PC-9 (cell line): ENCODE measurements at regions not wholly inside any gene's neighbourhood (a gene's known extent, or its start where the extent isn't known, plus 50 kb on each side); places are given as distances from the start of the nearest gene placed in this dataset.
"Not testable (repeated sequence)": the region's sequence is repeated elsewhere in the genome, so short reads cannot be mapped to it uniquely, and the experiment has no call there.

Experiments used
- BruUV-seq: library from RNA; stranded (reverse); fragments of 400-500 nt; replicated peaks from 2 replicates; lab custom pipeline; 2021; lab: Mats Ljungman, UMichigan
- CTCF ChIA-PET: fragments of 300-600 bp; sonication (Branson Sonifier 250); formaldehyde crosslinking; loops from one replicate; lab custom pipeline; 2022; ENCODE audit warnings: antibody characterized with exemption; lab: Charles Lee
- POLR2A ChIA-PET: fragments of 300-600 bp; sonication (Branson Sonifier 250); formaldehyde crosslinking; loops from one replicate; lab custom pipeline; 2022; ENCODE audit warnings: antibody characterized with exemption; ENCODE audit not compliant: unreplicated experiment; lab: Charles Lee
- DNase-seq, 2 experiments: peaks; one replicate each; pipeline versions ENCODE4 v3.0.0 to v3.0.0-alpha.2; 2015 to 2022; ENCODE audit warnings: mixed read lengths in 1 of 2
- H2AFZ ChIP-seq: fragments of 200-600 bp; sonication (generic); 2 replicates; pipeline ENCODE4 v1.8.1; 2017; ENCODE audit warnings: antibody characterized with exemption
- H3F3A ChIP-seq: fragments of 200-600 bp; sonication (generic); 2 replicates; pipeline ENCODE4 v1.8.1; 2017; ENCODE audit warnings: antibody characterized with exemption, mild to moderate bottlenecking, low read depth; ENCODE audit not compliant: insufficient read depth
- H3K27ac ChIP-seq: fragments of 200-600 bp; sonication (generic); 2 replicates; pipeline ENCODE4 v1.6.1; 2016; ENCODE audit warnings: mixed run types
- H3K27me3 ChIP-seq: fragments of 200-600 bp; sonication (generic); 2 replicates; pipeline ENCODE4 v1.6.1; 2016; ENCODE audit warnings: low read depth, mixed run types; ENCODE audit not compliant: insufficient read depth
- H3K36me3 ChIP-seq: fragments of 200-600 bp; sonication (generic); 2 replicates; pipeline ENCODE4 v1.6.1; 2016; ENCODE audit warnings: low read depth, mixed run types
- H3K4me1 ChIP-seq: fragments of 200-600 bp; sonication (generic); replicated peaks from 2 replicates; pipeline ENCODE4 v1.6.1; 2016; ENCODE audit warnings: mixed run types; ENCODE audit not compliant: insufficient read depth
- H3K4me2 ChIP-seq: fragments of 200-600 bp; sonication (generic); 2 replicates; pipeline ENCODE4 v1.6.1; 2017; ENCODE audit warnings: mixed run types
- H3K4me3 ChIP-seq: fragments of 200-600 bp; sonication (generic); 2 replicates; pipeline ENCODE4 v1.6.1; 2016; ENCODE audit warnings: mixed run types
- H3K79me2 ChIP-seq: fragments of 200-600 bp; sonication (generic); 2 replicates; pipeline ENCODE4 v1.6.1; 2017; ENCODE audit warnings: low read depth, mixed run types
- H3K9me2 ChIP-seq: fragments of 200-600 bp; sonication (generic); 2 replicates; pipeline ENCODE4 v1.8.1; 2017; ENCODE audit warnings: mild to moderate bottlenecking; ENCODE audit not compliant: insufficient read depth
- H3K9me3 ChIP-seq: fragments of 200-600 bp; sonication (generic); 2 replicates; pipeline ENCODE4 v1.8.1; 2016; ENCODE audit warnings: low read depth; ENCODE audit not compliant: insufficient read depth
- H4K20me1 ChIP-seq: fragments of 200-600 bp; sonication (generic); 2 replicates; pipeline ENCODE4 v1.8.1; 2017; ENCODE audit not compliant: insufficient read depth
- EZH2 ChIP-seq: fragments of 200-600 bp; sonication (generic); IDR thresholded peaks from 2 replicates; pipeline ENCODE4 v1.8.0; 2017; ENCODE audit warnings: antibody characterized with exemption, low read depth
- intact Hi-C: fragments of 100-400 bp; cut with micrococcal nuclease; formaldehyde crosslinking; loops from one replicate; pipeline ENCODE4 v1.10.0; 2022; ENCODE audit not compliant: unreplicated experiment
- TF ChIP-seq, protein P1 (sequence below): fragments of 200-600 bp; sonication (generic); conservative IDR thresholded peaks from 2 replicates; pipeline ENCODE4 v1.6.1; 2017; ENCODE audit warnings: mixed run types, antibody characterized with exemption, mild to moderate bottlenecking, moderate library complexity

DNA sequence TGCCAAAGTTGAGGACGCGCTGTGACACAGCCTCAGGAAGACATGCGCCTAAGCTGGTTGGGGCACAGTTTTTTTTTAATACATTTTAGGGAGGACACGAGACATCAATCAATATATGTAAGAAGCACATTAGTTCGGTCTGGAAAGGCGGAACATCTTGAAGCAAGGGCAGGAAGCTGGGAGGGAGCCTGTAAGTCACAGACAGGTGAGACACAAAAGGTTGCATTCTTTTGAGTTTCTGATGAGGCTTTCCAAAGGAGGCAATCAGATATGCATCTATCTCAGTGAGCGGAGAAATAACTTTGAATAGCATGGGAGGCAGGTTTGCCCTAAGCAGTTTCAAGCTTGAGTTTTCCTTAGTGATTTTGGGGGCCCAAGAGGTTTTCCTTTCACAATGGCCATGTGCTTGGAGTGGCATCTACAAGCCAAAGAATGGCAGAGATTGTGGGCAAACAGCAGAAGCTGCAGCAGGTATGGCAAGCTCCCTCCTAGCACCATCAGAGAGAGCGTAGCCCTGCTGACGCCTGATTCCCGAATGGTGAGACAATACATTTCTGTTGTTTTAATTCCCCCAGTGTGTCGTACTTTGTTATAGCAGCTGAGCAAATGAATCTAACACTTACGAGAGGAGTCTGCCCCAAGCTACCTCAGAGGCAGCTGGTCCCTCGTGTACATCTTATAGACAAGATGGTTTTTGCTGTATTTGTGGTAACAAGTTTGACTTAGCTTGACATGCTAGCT, 99.5 kb upstream of the TMTC4 start:
- CTCF ChIA-PET: no interaction called here
- no peak overlapping the region for H3K27ac ChIP-seq
- intact Hi-C loops: no loop called here
- H3K4me3 ChIP-seq: no peak overlapping the region
- H3K4me1 ChIP-seq: no peaks in the 10 kb centered on the region
- no peak overlapping the region for H2AFZ ChIP-seq
- H4K20me1 ChIP-seq: no peaks in the 10 kb centered on the region
- H3F3A ChIP-seq: no peaks in the 10 kb centered on the region
- H3K27me3 ChIP-seq: peaks cover 54% of the 10 kb centered on the region
- H3K9me3 ChIP-seq: no peaks in the 10 kb centered on the region
- POLR2A ChIA-PET: no interaction called here
- H3K36me3 ChIP-seq: no peaks in the 10 kb centered on the region
- DNase-seq: no peak
- no TSS peak for BruUV-seq
- H3K4me2 ChIP-seq: no peak overlapping the region
- no peak for TF ChIP-seq EZH2
- TF ChIP-seq, protein P1, sequence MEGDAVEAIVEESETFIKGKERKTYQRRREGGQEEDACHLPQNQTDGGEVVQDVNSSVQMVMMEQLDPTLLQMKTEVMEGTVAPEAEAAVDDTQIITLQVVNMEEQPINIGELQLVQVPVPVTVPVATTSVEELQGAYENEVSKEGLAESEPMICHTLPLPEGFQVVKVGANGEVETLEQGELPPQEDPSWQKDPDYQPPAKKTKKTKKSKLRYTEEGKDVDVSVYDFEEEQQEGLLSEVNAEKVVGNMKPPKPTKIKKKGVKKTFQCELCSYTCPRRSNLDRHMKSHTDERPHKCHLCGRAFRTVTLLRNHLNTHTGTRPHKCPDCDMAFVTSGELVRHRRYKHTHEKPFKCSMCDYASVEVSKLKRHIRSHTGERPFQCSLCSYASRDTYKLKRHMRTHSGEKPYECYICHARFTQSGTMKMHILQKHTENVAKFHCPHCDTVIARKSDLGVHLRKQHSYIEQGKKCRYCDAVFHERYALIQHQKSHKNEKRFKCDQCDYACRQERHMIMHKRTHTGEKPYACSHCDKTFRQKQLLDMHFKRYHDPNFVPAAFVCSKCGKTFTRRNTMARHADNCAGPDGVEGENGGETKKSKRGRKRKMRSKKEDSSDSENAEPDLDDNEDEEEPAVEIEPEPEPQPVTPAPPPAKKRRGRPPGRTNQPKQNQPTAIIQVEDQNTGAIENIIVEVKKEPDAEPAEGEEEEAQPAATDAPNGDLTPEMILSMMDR: no peak
- H3K9me2 ChIP-seq: no peaks in the 10 kb centered on the region
- H3K79me2 ChIP-seq: no peaks in the 10 kb centered on the region

DNA sequence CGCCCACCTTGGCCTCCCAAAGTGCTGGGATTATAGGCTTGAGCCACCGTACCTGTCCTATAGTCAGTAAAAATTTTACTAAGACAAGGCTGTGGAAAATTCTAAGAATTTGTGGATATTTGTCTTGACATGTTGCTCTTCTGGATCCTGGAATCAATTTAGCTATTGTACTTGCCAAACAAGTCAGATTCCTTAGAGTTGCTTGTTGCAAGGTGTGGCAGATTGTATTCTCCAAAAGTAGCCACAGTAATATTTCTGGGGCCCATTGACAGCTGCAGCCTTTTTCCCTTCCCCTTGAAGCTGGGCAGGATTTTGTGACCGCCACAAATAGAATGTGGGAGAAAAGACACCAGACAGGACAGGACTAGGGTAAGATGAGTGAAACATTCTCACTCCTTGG, 98.8 kb upstream of the TMTC4 start:
- no peaks in the 10 kb centered on the region for H3K9me3 ChIP-seq
- CTCF ChIA-PET: no interaction called here
- H4K20me1 ChIP-seq: no peaks in the 10 kb centered on the region
- H3K36me3 ChIP-seq: no peaks in the 10 kb centered on the region
- H3K79me2 ChIP-seq: no peaks in the 10 kb centered on the region
- no peak for DNase-seq
- no peak overlapping the region for H2AFZ ChIP-seq
- H3K4me3 ChIP-seq: no peak overlapping the region
- no peaks in the 10 kb centered on the region for H3F3A ChIP-seq
- no peak for TF ChIP-seq EZH2
- TF ChIP-seq, protein P1: no peak
- no peaks in the 10 kb centered on the region for H3K9me2 ChIP-seq
- BruUV-seq: no TSS peak
- POLR2A ChIA-PET: no interaction called here
- H3K27ac ChIP-seq: no peak overlapping the region
- H3K4me1 ChIP-seq: no peaks in the 10 kb centered on the region
- intact Hi-C loops: no loop called here
- peaks cover 56% of the 10 kb centered on the region for H3K27me3 ChIP-seq
- H3K4me2 ChIP-seq: no peak overlapping the region

GRCh38 chr13:100767192-100767591, 92.6 kb upstream of the TMTC4 start:
- H3K27me3 ChIP-seq: peaks cover 53% of the 10 kb centered on the region
- no peaks in the 10 kb centered on the region for H3K9me3 ChIP-seq
- no peaks in the 10 kb centered on the region for H3K79me2 ChIP-seq
- H3K9me2 ChIP-seq: no peaks in the 10 kb centered on the region
- DNase-seq: no peak
- CTCF ChIA-PET: no interaction called here
- H3K27ac ChIP-seq: no peak overlapping the region
- BruUV-seq: no TSS peak
- H3K4me1 ChIP-seq: no peaks in the 10 kb centered on the region
- H3K4me2 ChIP-seq: no peak overlapping the region
- POLR2A ChIA-PET: no interaction called here
- no peak overlapping the region for H3K4me3 ChIP-seq
- no peaks in the 10 kb centered on the region for H4K20me1 ChIP-seq
- no peaks in the 10 kb centered on the region for H3F3A ChIP-seq
- intact Hi-C loops: no loop called here
- no peak for TF ChIP-seq EZH2
- TF ChIP-seq, protein P1: no peak
- H2AFZ ChIP-seq: no peak overlapping the region
- H3K36me3 ChIP-seq: no peaks in the 10 kb centered on the region

GRCh38 chr13:100766570-100766969, 92.0 kb upstream of the TMTC4 start:
- H3K9me2 ChIP-seq, intact Hi-C loops, CTCF ChIA-PET, H3K4me1 ChIP-seq, DNase-seq, H3K9me3 ChIP-seq, H2AFZ ChIP-seq, H3K4me3 ChIP-seq, POLR2A ChIA-PET, BruUV-seq, H3K27ac ChIP-seq, H3K79me2 ChIP-seq, H3K4me2 ChIP-seq, H3F3A ChIP-seq, H4K20me1 ChIP-seq, H3K36me3 ChIP-seq: not testable (repeated sequence)
- peaks cover 46% of the 10 kb centered on the region for H3K27me3 ChIP-seq
